HG03095 (cell line): ENCODE measurements at regions not wholly inside any gene's neighbourhood (a gene's known extent, or its start where the extent isn't known, plus 50 kb on each side); places are given as distances from the start of the nearest gene placed in this dataset.
"Not testable (repeated sequence)": the region's sequence is repeated elsewhere in the genome, so short reads cannot be mapped to it uniquely, and the experiment has no call there.

Experiments used
- ATAC-seq: cut with Tn5 transposase; IDR thresholded peaks from one replicate; pipeline ENCODE4 v1.9.1; 2021; ENCODE audit warnings: moderate library complexity; ENCODE audit not compliant: unreplicated experiment

GRCh38 chr2:215833531-215834162 lies 179.7 kb downstream of the MREG start:
- ATAC-seq, result no peak

- ATAC-seq, result no peak
These were observed 180.6 kb downstream of the MREG start for GRCh38 chr2:215832791-215833190.

GRCh38 chr2:215831296-215831913 lies 181.9 kb downstream of the MREG start:
- peak; percentile 57 for ATAC-seq

GRCh38 chr2:215830304-215830703 lies 183.0 kb downstream of the MREG start:
- ATAC-seq, result no peak

- ATAC-seq, result no peak
These were observed 184.1 kb downstream of the MREG start for GRCh38 chr2:215829261-215829660.

- peak; percentile 70 for ATAC-seq
These were observed 184.7 kb downstream of the MREG start for GRCh38 chr2:215828528-215829184.

GRCh38 chr2:215826838-215827441 lies 186.4 kb downstream of the MREG start:
- no peak for ATAC-seq

- no peak for ATAC-seq
These were observed 187.0 kb downstream of the MREG start for GRCh38 chr2:215826376-215826775.

- ATAC-seq, result no peak
These were observed 187.6 kb downstream of the MREG start for GRCh38 chr2:215825707-215826106.

- ATAC-seq, result not testable (repeated sequence)
These were observed 192.1 kb downstream of the MREG start for GRCh38 chr2:215821298-215821697.

- not testable (repeated sequence) for ATAC-seq
These were observed 193.6 kb downstream of the MREG start for GRCh38 chr2:215819713-215820112.

GRCh38 chr2:215817046-215817445 lies 196.3 kb downstream of the MREG start:
- no peak for ATAC-seq

- ATAC-seq, result no peak
These were observed 196.9 kb downstream of the MREG start for GRCh38 chr2:215816424-215816823.

GRCh38 chr2:215815960-215816359 lies 197.4 kb downstream of the MREG start:
- ATAC-seq, result no peak

GRCh38 chr2:215812966-215813365 lies 200.4 kb downstream of the MREG start:
- no peak for ATAC-seq

GRCh38 chr2:215811409-215812345 lies 201.7 kb downstream of the MREG start:
- peak; percentile 95 for ATAC-seq

- peak; percentile 35 for ATAC-seq
These were observed 202.3 kb downstream of the MREG start for GRCh38 chr2:215811003-215811402.

- ATAC-seq, result no peak
These were observed 204.4 kb downstream of the MREG start for GRCh38 chr2:215808996-215809395.

- ATAC-seq, result no peak
These were observed 205.2 kb downstream of the MREG start for GRCh38 chr2:215808194-215808593.

- ATAC-seq, result no peak
These were observed 207.9 kb downstream of the MREG start for GRCh38 chr2:215805493-215805892.

GRCh38 chr2:215803150-215803549 lies 210.2 kb downstream of the MREG start:
- no peak for ATAC-seq
